Stimulated activated CD4-positive, alpha-beta T cell treated with anti-CD3 and anti-CD28 coated beads, TNF-alpha, amount 100 ng/mL, for 24 hours (primary cell): ENCODE measurements at regions not wholly inside any gene's neighbourhood (a gene's known extent, or its start where the extent isn't known, plus 50 kb on each side); places are given as distances from the start of the nearest gene placed in this dataset.
"Not testable (repeated sequence)": the region's sequence is repeated elsewhere in the genome, so short reads cannot be mapped to it uniquely, and the experiment has no call there.

Experiments
- DNase-seq, 3 experiments: peaks; one replicate each; pipeline ENCODE4 v3.0.0-alpha.2; 2020; ENCODE audit warnings: low read depth in 3 of 3

DNA sequence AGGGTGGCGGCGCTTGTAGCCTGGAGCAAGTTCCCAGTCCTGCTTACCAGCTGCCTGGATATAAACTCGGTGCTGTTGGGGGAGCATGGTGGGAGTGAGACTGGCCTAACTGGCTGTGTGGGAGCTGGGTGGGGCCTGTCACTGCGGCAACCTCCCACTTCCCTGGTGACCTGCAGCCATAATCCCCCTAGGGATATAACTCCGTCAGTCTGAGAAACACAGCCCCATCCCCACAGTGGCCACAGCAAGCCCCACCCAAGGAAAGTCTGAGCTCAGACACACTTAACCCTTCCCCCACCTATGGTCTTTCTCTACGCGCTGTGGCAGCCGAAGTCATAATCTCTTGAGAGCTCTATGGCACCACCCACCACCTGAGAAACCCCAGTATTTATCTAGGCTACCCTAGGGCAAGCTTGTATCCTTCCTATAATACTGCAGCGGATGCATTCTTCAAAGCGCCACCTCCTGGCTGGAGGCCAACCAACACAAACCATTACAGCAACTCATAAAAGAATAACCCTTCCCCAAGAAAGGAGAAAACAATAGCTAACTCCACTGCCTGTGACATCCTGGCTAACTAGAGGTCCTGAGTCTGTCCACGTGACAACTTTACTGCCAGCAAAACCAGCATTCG lies 57.4 kb downstream of the ZNF648 start:
- no peak for DNase-seq

GRCh38 chr1:182003025-182003725 lies 58.3 kb downstream of the ZNF648 start:
- no peak for DNase-seq

DNA sequence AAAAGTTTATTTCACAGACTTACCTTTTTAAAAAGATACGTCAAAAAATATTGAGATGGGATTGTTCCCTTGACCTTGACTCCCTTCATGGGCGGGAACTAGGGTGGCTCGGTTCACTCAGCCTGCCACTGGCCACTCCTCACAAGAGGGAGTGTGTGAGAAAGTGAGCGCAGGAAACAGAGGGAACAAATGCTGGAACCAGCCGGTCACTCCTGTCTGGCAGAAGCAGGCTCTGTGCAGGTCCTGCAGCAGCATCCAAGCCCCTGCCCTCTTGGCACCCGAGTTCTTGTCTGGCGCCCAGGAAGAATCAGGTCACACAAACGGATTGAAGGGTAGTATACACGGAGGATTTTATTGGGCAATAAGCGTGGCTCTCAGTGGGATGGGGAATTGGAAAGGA lies 58.9 kb downstream of the ZNF648 start:
- DNase-seq = no peak

GRCh38 chr1:181998858-181999257 lies 62.7 kb downstream of the ZNF648 start:
- DNase-seq = no peak

DNA sequence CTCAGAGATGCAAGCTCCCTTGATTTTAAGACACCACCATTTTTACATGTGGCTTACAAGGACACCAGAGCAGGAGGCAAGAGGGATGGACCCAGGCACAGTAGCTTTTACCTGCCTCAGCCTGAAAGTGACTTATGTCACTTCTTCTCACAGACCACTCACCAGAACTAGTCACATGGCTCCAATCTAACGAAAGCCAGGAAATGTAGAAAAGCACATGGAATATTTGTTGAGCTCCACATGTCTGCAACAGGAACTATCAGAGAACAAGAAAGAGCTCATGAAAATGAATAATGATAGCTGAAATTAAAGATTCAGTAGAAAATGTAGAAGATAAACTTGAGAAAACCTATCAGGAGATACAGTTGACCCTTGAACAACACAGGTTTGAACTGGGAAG lies 69.4 kb downstream of the ZNF648 start:
- no peak for DNase-seq

DNA sequence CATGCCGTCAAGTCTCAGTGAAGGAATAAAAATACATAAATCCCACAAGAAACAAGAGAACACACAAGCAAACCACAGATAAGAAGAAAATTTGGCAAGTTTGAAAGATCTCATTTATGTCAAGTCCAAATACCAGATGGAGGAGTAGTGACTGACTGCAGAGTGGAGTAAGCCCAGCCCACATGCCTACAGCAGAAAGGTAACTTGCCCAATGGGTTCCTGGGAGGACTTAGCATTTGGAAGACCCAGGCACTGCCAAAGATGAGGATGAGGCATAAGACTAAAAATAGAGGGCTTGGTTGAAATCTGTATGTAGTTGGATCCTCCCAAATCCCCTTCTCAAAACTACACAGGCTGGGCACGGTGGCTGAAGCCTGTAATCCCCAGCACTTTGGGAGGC lies 70.8 kb downstream of the ZNF648 start:
- no peak for DNase-seq

DNA sequence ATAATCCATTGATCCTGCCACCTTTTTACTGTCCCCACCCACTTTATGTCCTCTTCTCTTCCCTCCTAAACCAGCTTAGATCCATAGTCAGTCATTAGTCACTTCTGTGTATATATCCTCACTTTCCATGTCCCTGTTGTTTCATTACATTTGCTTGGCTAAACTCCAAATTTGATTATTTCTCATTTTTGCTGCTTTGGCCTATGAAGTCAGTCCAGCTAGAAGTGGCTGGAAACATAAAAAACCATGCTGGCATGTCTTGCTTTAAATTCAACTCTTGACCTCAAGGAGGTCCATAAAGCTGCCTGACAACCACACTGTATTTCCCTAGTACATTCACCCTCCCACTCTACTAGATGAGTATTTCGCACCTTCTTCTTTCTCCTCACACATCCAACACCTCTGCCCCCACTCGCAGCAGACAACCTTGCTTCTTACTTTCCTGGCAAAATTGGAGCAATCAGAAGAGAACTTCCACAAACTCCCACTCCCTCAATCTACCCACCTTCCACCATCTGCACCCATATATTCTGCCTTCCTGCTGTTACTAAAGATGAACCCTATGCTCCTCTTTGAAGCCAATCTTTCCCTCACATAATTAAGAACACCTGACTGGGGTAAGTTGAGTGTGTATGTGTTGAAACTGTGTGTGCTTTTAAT lies 72.1 kb downstream of the ZNF648 start:
- no peak for DNase-seq

DNA sequence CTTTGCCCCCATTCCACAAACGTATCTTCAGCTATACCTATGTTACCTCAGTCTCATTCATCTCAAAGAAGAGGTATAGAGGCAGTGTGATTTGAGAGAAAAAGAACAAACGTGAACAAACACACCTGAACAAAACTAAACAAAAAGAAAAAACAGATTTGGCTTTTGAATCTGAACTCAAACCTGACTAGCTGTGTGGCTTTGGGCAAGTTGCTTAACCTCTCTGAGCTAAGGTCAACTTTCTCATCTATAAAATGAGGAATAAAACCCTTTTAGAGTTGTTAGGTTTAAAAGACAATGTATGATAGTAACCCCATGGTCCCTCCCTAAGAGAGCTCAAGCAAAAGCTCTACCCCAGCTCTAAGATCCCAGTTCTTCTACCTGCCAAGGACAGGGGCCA lies 73.5 kb downstream of the ZNF648 start:
- DNase-seq = no peak

DNA sequence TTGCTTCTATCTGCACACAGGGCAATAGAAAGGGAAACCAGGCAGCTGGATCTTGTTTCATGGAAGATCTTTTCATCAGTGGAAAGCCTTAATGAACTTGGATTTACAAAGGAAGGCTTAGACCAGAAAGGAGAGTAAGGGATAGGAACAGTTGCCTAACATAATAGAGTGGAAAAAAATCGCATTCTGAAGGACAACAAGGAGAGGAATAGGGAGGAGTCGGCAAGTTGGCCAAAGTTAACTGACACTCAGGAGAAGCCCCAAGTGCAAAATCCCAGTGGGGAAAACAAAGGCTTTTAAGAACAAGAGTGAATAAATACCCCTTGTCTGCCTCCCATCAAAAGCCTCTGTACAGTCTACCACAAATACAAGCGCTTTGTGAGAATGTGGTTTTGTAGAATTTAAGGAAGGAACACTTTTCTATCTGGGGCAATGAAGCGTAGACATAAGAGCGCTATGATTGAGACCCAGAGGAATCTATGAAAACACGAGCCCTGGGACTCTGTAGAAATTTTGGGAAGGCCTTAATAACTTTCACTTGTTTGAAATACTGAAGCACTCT lies 74.1 kb downstream of the ZNF648 start:
- no peak for DNase-seq

GRCh38 chr1:181986907-181987305 lies 74.6 kb downstream of the ZNF648 start:
- no peak for DNase-seq

- DNase-seq = no peak
Observed at GRCh38 chr1:181985936-181986906, 75.3 kb downstream of the ZNF648 start.

DNA sequence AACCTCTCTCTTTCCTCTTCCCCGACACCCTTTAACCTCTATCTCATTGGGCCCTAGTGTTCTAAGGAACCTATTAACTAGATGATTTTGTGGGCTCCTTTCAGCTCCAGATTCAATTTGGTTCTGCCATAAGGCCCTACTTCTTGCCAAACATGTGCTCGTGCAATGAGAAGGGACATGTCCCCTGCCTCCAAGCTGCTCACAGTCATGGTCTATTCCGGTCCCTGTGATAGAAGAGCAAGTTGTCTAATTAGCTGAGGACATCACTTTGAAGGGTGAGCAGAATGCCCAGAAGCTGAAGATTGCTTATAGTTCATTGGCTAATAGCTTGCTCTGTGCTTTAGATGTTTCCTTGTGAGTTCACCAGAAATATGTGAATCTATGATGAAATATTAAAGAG lies 76.2 kb downstream of the ZNF648 start:
- no peak for DNase-seq

DNA sequence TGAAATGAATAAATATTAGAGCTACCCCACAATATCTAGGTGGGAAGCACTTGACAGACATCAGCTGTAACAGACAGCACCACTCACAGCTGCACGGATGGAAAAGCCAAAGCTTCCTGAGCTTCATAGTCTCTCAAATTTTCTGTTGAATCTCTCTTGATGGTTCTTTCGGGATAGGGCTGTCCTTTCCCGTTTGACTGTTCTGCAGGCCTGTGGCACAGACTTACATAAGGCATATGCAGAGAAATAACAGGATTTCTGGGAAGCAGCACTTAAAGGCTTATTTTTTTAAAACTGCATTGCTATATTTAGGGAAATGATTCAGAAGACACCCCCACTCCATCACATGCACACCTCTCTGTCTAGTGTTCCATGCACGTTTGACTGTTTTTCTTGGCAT lies 77.5 kb downstream of the ZNF648 start:
- DNase-seq = no peak

- no peak for DNase-seq
Observed at GRCh38 chr1:181981821-181982220, 79.7 kb downstream of the ZNF648 start.

DNA sequence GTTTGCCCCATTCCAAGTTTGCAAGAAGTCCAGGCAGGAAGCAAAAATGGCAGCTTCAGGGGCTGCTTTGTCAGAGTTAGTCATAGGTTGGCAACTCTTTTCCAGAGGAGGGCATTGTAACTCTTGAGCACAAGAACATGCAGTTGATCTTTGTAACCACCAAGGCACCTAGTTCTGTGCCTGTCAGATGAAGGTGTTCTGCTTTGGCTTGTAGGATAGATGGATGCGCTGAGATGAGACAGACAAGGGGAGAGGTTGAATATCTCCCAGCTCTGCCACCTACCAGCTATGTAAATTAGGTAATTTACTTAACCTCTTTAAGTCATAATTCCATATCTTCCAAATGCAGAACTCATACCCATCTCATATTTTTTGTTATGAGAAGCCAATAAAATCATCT lies 89.3 kb downstream of the ZNF648 start:
- DNase-seq = no peak

DNA sequence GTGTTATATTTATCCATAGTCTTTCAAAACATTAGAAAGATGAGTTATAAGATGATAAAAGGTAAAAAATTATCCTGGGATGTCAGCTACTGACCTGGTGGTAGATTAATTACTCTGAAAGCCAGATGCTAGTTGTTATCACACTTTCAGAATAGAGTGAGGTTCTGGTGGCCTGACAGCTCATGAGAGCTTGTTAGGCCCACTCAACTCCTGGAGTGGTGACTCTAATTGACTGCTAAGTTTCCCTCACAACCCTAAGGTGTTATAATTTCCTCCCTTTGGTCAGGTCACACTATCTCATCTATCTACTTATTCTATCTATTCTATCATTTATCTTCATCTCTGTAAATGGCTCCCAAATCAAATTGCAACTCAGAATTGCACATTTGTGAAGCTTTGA lies 90.1 kb downstream of the ZNF648 start:
- no peak for DNase-seq

DNA sequence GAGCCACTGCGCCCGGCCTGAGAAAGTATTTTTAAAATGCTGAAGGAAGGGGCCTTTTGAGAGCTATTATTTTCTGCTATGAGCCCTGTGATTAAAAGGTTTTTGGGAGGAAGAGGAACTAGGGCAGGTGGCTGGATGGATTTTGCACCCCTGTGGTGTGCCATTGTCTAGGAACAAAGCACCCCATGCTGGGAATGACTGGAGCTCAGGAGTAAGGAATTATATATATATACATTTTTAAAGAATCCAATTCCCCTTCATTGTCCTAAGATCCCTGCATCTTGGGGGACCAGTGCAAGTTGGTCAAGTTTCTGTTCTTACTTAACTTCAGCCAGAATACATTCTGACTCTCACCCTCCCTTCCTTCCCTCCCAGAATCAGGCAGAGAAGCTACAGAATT lies 91.6 kb downstream of the ZNF648 start:
- no peak for DNase-seq

DNA sequence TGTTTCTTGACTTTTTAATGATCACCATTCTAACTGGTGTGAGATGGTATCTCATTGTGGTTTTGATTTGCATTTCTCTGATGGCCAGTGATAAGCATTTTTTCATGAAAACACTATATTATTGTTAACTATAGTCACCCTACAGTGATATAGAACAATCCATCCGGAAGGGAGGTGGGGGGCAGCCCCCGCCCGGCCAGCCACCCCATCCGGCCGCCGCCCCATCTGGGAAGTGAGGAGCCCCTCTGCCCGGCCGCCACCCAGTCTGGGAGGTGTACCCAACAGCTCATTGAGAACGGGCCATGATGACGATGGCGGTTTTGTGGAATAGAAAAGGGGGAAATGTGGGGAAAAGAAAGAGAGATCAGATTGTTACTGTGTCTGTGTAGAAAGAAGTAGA lies 106.8 kb downstream of the ZNF648 start:
- not testable (repeated sequence) for DNase-seq

DNA sequence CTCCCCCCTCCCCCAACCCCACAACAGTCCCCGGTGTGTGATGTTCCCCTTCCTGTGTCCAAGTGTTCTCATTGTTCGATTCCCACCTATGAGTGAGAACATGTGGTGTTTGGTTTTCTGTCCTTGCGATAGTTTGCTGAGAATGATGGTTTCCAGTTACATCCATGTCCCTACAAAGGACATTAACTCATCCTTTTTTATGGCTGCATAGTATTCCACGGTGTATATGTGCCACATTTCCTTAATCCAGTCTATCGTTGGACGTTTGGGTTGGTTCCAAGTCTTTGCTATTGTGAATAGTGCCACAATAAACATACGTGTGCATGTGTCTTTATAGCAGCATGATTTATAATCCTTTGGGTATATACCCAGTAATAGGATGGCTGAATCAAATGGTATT lies 107.3 kb downstream of the ZNF648 start:
- not testable (repeated sequence) for DNase-seq

GRCh38 chr1:181953596-181953995 lies 107.9 kb downstream of the ZNF648 start:
- DNase-seq = no peak

DNA sequence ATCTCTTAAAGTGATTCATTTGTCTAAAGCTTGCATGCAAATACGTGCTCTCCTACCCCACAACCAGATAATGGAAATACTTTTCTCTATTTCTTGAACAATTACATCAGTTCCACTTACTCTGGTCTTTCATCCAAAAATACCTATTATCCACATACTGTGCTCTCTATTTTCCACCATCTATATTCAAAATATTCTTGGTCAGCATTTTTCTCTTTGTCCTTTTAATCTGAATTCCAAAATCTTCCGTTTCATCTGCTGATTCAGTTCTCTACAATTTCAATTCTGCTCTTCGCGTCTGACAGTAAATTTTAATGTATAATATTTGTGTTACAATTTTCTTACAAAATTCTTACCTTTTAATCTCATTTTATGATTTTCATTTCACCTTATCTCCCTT lies 110.3 kb downstream of the ZNF648 start:
- no peak for DNase-seq

- no peak for DNase-seq
Observed at GRCh38 chr1:181949500-181949899, 112.0 kb downstream of the ZNF648 start.
